ENCODE measurements at regions not wholly inside any gene's neighbourhood (a gene's known extent, or its start where the extent isn't known, plus 50 kb on each side); places are given as distances from the start of the nearest gene placed in this dataset.

DNA sequence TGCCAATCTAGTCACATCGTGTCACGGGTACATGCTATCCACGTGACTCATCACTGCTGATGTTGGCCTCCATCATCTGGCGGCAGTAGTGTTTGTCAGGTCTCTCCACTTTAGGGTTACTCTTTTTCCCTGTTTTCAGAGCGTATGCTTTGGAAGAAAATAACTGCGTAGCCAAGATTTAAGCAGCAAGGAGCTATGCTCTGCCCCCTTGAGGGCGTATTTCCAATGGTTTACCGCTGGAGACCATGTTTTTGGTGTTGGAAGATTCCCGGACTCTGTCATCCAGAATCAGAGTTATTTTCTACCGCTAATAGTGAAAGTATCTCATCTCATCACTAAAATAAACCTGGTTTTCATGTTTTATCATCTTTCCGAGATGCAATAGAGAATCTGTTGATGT lies 306.5 kb downstream of the C6orf118 start:
- Histone ChIP-seq H3K9me2 (ENCODE audit: insufficient read depth) (no peaks in the 10 kb centered on the region), H3K36me3 (ENCODE audit: control insufficient read depth in 1 of 2, insufficient read depth in 2 of 2, low read length in 2 of 2) (no peaks in the 10 kb centered on the region), H3K79me2 (ENCODE audit: insufficient read depth, low read length) (no peaks in the 10 kb centered on the region), H3K9ac (ENCODE audit: low read length) (no peak overlapping the region), H3K9me3 (ENCODE audit: control insufficient read depth in 1 of 2, insufficient read depth in 1 of 2, low read depth in 1 of 2, low read length in 2 of 2) (peaks cover 6 to 14% of the 10 kb centered on the region in 2 experiments; a peak in 3 of 4 replicates), H2AFZ (ENCODE audit: low read depth, low read length, poor library complexity, severe bottlenecking) (no peak overlapping the region), H3K4me3 (replicated peaks in 1 of 2; ENCODE audit: low read depth in 1 of 2, low read length in 2 of 2) (no peak overlapping the region), H3K27ac (ENCODE audit: low read depth, low read length) (no peak overlapping the region), H3K4me1 (ENCODE audit: control insufficient read depth in 1 of 2, insufficient read depth in 2 of 2, low read length in 2 of 2) (no peaks in the 10 kb centered on the region), H3K4me2 (ENCODE audit: low read length) (no peak overlapping the region), H4K20me1 (ENCODE audit: insufficient read depth) (no peaks in the 10 kb centered on the region), H3K27me3 (ENCODE audit: insufficient read depth, low read length) (no peaks in the 10 kb centered on the region)
- ChIA-PET RAD21 (ENCODE audit: low non-redundant PET in 1 of 2, low total read pairs in 2 of 2, uncharacterized antibody in 2 of 2, unreplicated experiment in 2 of 2) (no interaction called here), CTCF (no interaction called here), POLR2A (no interaction called here)
- TF ChIP-seq EGR1 (IDR thresholded peaks at IDR 0.05; ENCODE audit: low read depth), result no peak
- TF ChIP-seq ZNF274 (IDR thresholded peaks at IDR 0.05; ENCODE audit: low read depth, low read length), result no peak
- no peak for TF ChIP-seq POLR2A (IDR thresholded peaks at IDR 0.05; ENCODE audit: borderline replicate concordance, extremely low read depth, insufficient read depth, insufficient read length)
- TF ChIP-seq SP1 (IDR thresholded peaks at IDR 0.05; ENCODE audit: low read depth), result no peak
- no peak for TF ChIP-seq TCF7L2 (IDR thresholded peaks at IDR 0.05; ENCODE audit: borderline replicate concordance, extremely low read depth, insufficient read depth, insufficient read length)
- TF ChIP-seq CBX3 (IDR thresholded peaks at IDR 0.05; ENCODE audit: low read depth), result no peak
- DNase-seq (ENCODE audit: low read depth, low spot score) (no peak), ATAC-seq (no peak)
- intact Hi-C loops (cut with micrococcal nuclease), result no loop called here
- BruUV-seq (replicated peaks), result no TSS peak

DNA sequence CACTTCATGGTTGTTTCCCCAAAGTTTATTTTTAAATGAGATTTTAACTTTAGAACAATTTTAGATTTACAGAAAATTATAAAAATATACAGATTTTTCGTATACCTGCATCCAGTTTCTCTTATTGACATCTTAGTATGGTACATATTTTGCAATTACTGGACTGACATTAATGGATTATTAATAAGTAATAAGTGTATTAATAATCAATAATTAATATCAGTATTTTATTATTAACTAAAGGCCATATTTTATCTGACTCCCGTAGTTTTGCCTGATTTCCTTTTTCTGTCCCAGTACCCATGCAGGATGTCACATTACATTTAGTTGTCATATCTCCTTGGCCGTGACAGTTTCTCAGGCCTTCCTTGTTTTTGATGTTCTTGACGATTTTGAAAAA lies 307.0 kb downstream of the C6orf118 start:
- ChIA-PET RAD21 (ENCODE audit: low non-redundant PET in 1 of 2, low total read pairs in 2 of 2, uncharacterized antibody in 2 of 2, unreplicated experiment in 2 of 2) (no interaction called here), POLR2A (no interaction called here), CTCF (no interaction called here)
- BruUV-seq (replicated peaks), result no TSS peak
- Histone ChIP-seq H3K9ac (ENCODE audit: low read length) (no peak overlapping the region), H2AFZ (ENCODE audit: low read depth, low read length, poor library complexity, severe bottlenecking) (no peak overlapping the region), H3K9me2 (ENCODE audit: insufficient read depth) (no peaks in the 10 kb centered on the region), H3K4me3 (replicated peaks in 1 of 2; ENCODE audit: low read depth in 1 of 2, low read length in 2 of 2) (no peak overlapping the region), H4K20me1 (ENCODE audit: insufficient read depth) (no peaks in the 10 kb centered on the region), H3K79me2 (ENCODE audit: insufficient read depth, low read length) (no peaks in the 10 kb centered on the region), H3K9me3 (ENCODE audit: control insufficient read depth in 1 of 2, insufficient read depth in 1 of 2, low read depth in 1 of 2, low read length in 2 of 2) (peaks cover 6 to 14% of the 10 kb centered on the region in 2 experiments; a peak in 3 of 4 replicates), H3K27me3 (ENCODE audit: insufficient read depth, low read length) (no peaks in the 10 kb centered on the region), H3K27ac (ENCODE audit: low read depth, low read length) (no peak overlapping the region), H3K4me1 (ENCODE audit: control insufficient read depth in 1 of 2, insufficient read depth in 2 of 2, low read length in 2 of 2) (no peaks in the 10 kb centered on the region), H3K4me2 (ENCODE audit: low read length) (no peak overlapping the region), H3K36me3 (ENCODE audit: control insufficient read depth in 1 of 2, insufficient read depth in 2 of 2, low read length in 2 of 2) (no peaks in the 10 kb centered on the region)
- no peak for ATAC-seq
- TF ChIP-seq, protein P1, sequence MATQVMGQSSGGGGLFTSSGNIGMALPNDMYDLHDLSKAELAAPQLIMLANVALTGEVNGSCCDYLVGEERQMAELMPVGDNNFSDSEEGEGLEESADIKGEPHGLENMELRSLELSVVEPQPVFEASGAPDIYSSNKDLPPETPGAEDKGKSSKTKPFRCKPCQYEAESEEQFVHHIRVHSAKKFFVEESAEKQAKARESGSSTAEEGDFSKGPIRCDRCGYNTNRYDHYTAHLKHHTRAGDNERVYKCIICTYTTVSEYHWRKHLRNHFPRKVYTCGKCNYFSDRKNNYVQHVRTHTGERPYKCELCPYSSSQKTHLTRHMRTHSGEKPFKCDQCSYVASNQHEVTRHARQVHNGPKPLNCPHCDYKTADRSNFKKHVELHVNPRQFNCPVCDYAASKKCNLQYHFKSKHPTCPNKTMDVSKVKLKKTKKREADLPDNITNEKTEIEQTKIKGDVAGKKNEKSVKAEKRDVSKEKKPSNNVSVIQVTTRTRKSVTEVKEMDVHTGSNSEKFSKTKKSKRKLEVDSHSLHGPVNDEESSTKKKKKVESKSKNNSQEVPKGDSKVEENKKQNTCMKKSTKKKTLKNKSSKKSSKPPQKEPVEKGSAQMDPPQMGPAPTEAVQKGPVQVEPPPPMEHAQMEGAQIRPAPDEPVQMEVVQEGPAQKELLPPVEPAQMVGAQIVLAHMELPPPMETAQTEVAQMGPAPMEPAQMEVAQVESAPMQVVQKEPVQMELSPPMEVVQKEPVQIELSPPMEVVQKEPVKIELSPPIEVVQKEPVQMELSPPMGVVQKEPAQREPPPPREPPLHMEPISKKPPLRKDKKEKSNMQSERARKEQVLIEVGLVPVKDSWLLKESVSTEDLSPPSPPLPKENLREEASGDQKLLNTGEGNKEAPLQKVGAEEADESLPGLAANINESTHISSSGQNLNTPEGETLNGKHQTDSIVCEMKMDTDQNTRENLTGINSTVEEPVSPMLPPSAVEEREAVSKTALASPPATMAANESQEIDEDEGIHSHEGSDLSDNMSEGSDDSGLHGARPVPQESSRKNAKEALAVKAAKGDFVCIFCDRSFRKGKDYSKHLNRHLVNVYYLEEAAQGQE (IDR thresholded peaks at IDR 0.05; ENCODE audit: low read depth), result no peak
- no peak for TF ChIP-seq YY1 (IDR thresholded peaks at IDR 0.05; ENCODE audit: extremely low read depth, insufficient replicate concordance, low read depth, low read length)
- TF ChIP-seq ZNF274 (IDR thresholded peaks at IDR 0.05; ENCODE audit: low read depth, low read length), result no peak
- TF ChIP-seq RAD21 (IDR thresholded peaks at IDR 0.05; ENCODE audit: low read depth), result no peak
- TF ChIP-seq, protein P2, sequence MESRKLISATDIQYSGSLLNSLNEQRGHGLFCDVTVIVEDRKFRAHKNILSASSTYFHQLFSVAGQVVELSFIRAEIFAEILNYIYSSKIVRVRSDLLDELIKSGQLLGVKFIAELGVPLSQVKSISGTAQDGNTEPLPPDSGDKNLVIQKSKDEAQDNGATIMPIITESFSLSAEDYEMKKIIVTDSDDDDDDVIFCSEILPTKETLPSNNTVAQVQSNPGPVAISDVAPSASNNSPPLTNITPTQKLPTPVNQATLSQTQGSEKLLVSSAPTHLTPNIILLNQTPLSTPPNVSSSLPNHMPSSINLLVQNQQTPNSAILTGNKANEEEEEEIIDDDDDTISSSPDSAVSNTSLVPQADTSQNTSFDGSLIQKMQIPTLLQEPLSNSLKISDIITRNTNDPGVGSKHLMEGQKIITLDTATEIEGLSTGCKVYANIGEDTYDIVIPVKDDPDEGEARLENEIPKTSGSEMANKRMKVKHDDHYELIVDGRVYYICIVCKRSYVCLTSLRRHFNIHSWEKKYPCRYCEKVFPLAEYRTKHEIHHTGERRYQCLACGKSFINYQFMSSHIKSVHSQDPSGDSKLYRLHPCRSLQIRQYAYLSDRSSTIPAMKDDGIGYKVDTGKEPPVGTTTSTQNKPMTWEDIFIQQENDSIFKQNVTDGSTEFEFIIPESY (IDR thresholded peaks at IDR 0.05; ENCODE audit: extremely low read depth, insufficient replicate concordance, low read length), result no peak
- TF ChIP-seq, protein P3, sequence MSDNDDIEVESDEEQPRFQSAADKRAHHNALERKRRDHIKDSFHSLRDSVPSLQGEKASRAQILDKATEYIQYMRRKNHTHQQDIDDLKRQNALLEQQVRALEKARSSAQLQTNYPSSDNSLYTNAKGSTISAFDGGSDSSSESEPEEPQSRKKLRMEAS (IDR thresholded peaks at IDR 0.05), result no peak
- no peak for TF ChIP-seq TCF7L2 (IDR thresholded peaks at IDR 0.05; ENCODE audit: borderline replicate concordance, extremely low read depth, insufficient read depth, insufficient read length)
- no peak for TF ChIP-seq SRF (IDR thresholded peaks at IDR 0.05; ENCODE audit: low read depth)
- no peak for TF ChIP-seq FOSL1 (IDR thresholded peaks at IDR 0.05; ENCODE audit: low read depth)
- TF ChIP-seq ZFX (IDR thresholded peaks at IDR 0.05), result no peak
- no peak for TF ChIP-seq EGR1 (IDR thresholded peaks at IDR 0.05; ENCODE audit: low read depth)
- TF ChIP-seq POLR2A (IDR thresholded peaks at IDR 0.05; ENCODE audit: borderline replicate concordance, extremely low read depth, insufficient read depth, insufficient read length), result no peak
- TF ChIP-seq SP1 (IDR thresholded peaks at IDR 0.05; ENCODE audit: low read depth), result no peak
- TF ChIP-seq JUND (IDR thresholded peaks at IDR 0.05), result no peak
- no peak for DNase-seq (ENCODE audit: low read depth, low spot score)
- intact Hi-C loops (cut with micrococcal nuclease), result no loop called here
